ENCODE measurements at regions not wholly inside any gene's neighbourhood (a gene's known extent, or its start where the extent isn't known, plus 50 kb on each side); places are given as distances from the start of the nearest gene placed in this dataset.
"Not testable (repeated sequence)": the region's sequence is repeated elsewhere in the genome, so short reads cannot be mapped to it uniquely, and the experiment has no call there.

GRCh38 chr5:21051945-21052344 lies 1063.9 kb upstream of the CDH18 start:
- no peak for DNase-seq (ENCODE audit: low read depth)

GRCh38 chr5:21049901-21050300 lies 1061.9 kb upstream of the CDH18 start:
- no peak for DNase-seq (ENCODE audit: low read depth)

GRCh38 chr5:21030981-21031380 lies 1043.0 kb upstream of the CDH18 start:
- DNase-seq (ENCODE audit: low read depth) = no peak

GRCh38 chr5:21024966-21025365 lies 1037.0 kb upstream of the CDH18 start:
- DNase-seq (ENCODE audit: low read depth) = no peak

- no peak for DNase-seq (ENCODE audit: low read depth)
These were observed 1025.2 kb upstream of the CDH18 start for GRCh38 chr5:21013237-21013636.

- DNase-seq (ENCODE audit: low read depth) = no peak
These were observed 1019.8 kb upstream of the CDH18 start for GRCh38 chr5:21007781-21008180.

GRCh38 chr5:20988933-20989332 lies 1000.9 kb upstream of the CDH18 start:
- DNase-seq (ENCODE audit: low read depth) = not testable (repeated sequence)

- no peak for DNase-seq (ENCODE audit: low read depth)
These were observed 997.8 kb upstream of the CDH18 start for GRCh38 chr5:20985754-20986153.

GRCh38 chr5:20974426-20974825 lies 986.4 kb upstream of the CDH18 start:
- no peak for DNase-seq (ENCODE audit: low read depth)

- DNase-seq (ENCODE audit: low read depth) = peak; percentile 8
These were observed 984.5 kb upstream of the CDH18 start for GRCh38 chr5:20972419-20972925.

- DNase-seq (ENCODE audit: low read depth) = no peak
These were observed 971.3 kb upstream of the CDH18 start for GRCh38 chr5:20959347-20959746.

GRCh38 chr5:20958641-20959040 lies 970.6 kb upstream of the CDH18 start:
- DNase-seq (ENCODE audit: low read depth) = no peak

- no peak for DNase-seq (ENCODE audit: low read depth)
These were observed 968.1 kb upstream of the CDH18 start for GRCh38 chr5:20956134-20956533.

- no peak for DNase-seq (ENCODE audit: low read depth)
These were observed 961.6 kb upstream of the CDH18 start for GRCh38 chr5:20949636-20950035.

GRCh38 chr5:20943183-20943971 lies 955.4 kb upstream of the CDH18 start:
- not testable (repeated sequence) for DNase-seq (ENCODE audit: low read depth)

GRCh38 chr5:20942603-20943002 lies 954.6 kb upstream of the CDH18 start:
- not testable (repeated sequence) for DNase-seq (ENCODE audit: low read depth)

- DNase-seq (ENCODE audit: low read depth) = not testable (repeated sequence)
These were observed 952.8 kb upstream of the CDH18 start for GRCh38 chr5:20940786-20941185.

- not testable (repeated sequence) for DNase-seq (ENCODE audit: low read depth)
These were observed 902.9 kb upstream of the CDH18 start for GRCh38 chr5:20890936-20891335.

- not testable (repeated sequence) for DNase-seq (ENCODE audit: low read depth)
These were observed 887.7 kb upstream of the CDH18 start for GRCh38 chr5:20875726-20876125.

GRCh38 chr5:20865892-20866291 lies 877.9 kb upstream of the CDH18 start:
- not testable (repeated sequence) for DNase-seq (ENCODE audit: low read depth)

GRCh38 chr5:20833081-20833627 lies 845.2 kb upstream of the CDH18 start:
- no peak for DNase-seq (ENCODE audit: low read depth)

GRCh38 chr5:20832204-20833080 lies 844.4 kb upstream of the CDH18 start:
- DNase-seq (ENCODE audit: low read depth) = no peak

GRCh38 chr5:20825951-20826350 lies 838.0 kb upstream of the CDH18 start:
- not testable (repeated sequence) for DNase-seq (ENCODE audit: low read depth)
